Endothelial cell (in vitro differentiated cells): ENCODE measurements at regions not wholly inside any gene's neighbourhood (a gene's known extent, or its start where the extent isn't known, plus 50 kb on each side); places are given as distances from the start of the nearest gene placed in this dataset.

ENCODE experiments used
- DNase-seq: peaks from one replicate; pipeline ENCODE4 v3.0.0; 2021; ENCODE audit warnings: low spot score
- H3K27ac Mint-ChIP-seq: one replicate; pipeline ENCODE4 v1.8.0; 2021; ENCODE audit warnings: mixed read lengths, inconsistent platforms; ENCODE audit not compliant: unreplicated experiment
- H3K27me3 Mint-ChIP-seq: one replicate; pipeline ENCODE4 v1.8.0; 2021; ENCODE audit warnings: mild to moderate bottlenecking, moderate library complexity, mixed read lengths, inconsistent platforms; ENCODE audit not compliant: unreplicated experiment
- H3K36me3 Mint-ChIP-seq: one replicate; pipeline ENCODE4 v1.8.0; 2021; ENCODE audit warnings: mild to moderate bottlenecking, low read depth, mixed read lengths, inconsistent platforms; ENCODE audit not compliant: unreplicated experiment
- H3K4me1 Mint-ChIP-seq: one replicate; pipeline ENCODE4 v1.8.0; 2021; ENCODE audit warnings: mild to moderate bottlenecking, mixed read lengths, inconsistent platforms; ENCODE audit not compliant: unreplicated experiment
- H3K4me3 Mint-ChIP-seq: one replicate; pipeline ENCODE4 v1.8.0; 2021; ENCODE audit warnings: mild to moderate bottlenecking, mixed read lengths, inconsistent platforms; ENCODE audit not compliant: unreplicated experiment
- H3K9me3 Mint-ChIP-seq: one replicate; pipeline ENCODE4 v1.8.0; 2021; ENCODE audit warnings: mixed read lengths, inconsistent platforms; ENCODE audit not compliant: unreplicated experiment
- CTCF ChIP-seq: fragments of 200-600 bp; sonication (generic); IDR thresholded peaks from one replicate; pipeline ENCODE4 v1.5.0; 2021; ENCODE audit warnings: antibody characterized with exemption; ENCODE audit not compliant: unreplicated experiment

GRCh38 chr16:50900391-50900942 lies 158.6 kb downstream of the CYLD start:
- DNase-seq, result no peak
- no peak for TF ChIP-seq CTCF
- Mint-ChIP-seq H3K27me3 (peaks cover 5% of the 10 kb centered on the region), H3K4me3 (no peak overlapping the region), H3K36me3 (no peaks in the 10 kb centered on the region), H3K4me1 (no peaks in the 10 kb centered on the region), H3K27ac (no peak overlapping the region), H3K9me3 (no peaks in the 10 kb centered on the region)

DNA sequence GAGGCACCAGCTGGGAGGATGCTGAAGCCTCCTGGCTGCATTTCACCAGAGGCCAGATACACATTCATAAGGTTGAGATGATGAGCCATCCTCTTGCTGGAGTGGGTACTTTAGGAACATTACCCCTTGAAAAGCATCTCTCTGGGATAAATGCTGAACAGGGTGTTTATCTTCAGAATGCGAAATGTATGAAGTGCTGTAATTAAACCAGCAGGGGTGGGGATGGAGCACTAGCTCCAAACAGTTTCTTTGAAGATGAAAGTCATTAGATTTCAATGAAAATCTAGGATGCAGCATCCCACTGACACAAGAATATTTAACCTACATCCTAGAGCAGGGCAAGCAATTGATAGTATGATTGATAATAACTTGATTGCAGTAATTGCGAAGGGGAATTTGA lies 158.1 kb downstream of the CYLD start:
- no peaks in the 10 kb centered on the region for H3K9me3 Mint-ChIP-seq
- no peak overlapping the region for H3K4me3 Mint-ChIP-seq

GRCh38 chr16:50889746-50890145 lies 147.9 kb downstream of the CYLD start:
- H3K27me3 Mint-ChIP-seq, result peaks cover 4% of the 10 kb centered on the region
- no peaks in the 10 kb centered on the region for H3K4me1 Mint-ChIP-seq
- no peak overlapping the region for H3K4me3 Mint-ChIP-seq
- no peak overlapping the region for H3K27ac Mint-ChIP-seq
- no peaks in the 10 kb centered on the region for H3K36me3 Mint-ChIP-seq
- no peaks in the 10 kb centered on the region for H3K9me3 Mint-ChIP-seq
- no peak for DNase-seq
- no peak for TF ChIP-seq CTCF

More for the DNA sequence above, 158.1 kb downstream of the CYLD start:
- H3K27me3 Mint-ChIP-seq, result peaks cover 5% of the 10 kb centered on the region
- TF ChIP-seq CTCF, result no peak
- DNase-seq, result no peak
- no peaks in the 10 kb centered on the region for H3K4me1 Mint-ChIP-seq
- H3K36me3 Mint-ChIP-seq, result no peaks in the 10 kb centered on the region
- no peak overlapping the region for H3K27ac Mint-ChIP-seq

GRCh38 chr16:50889276-50889675 lies 147.4 kb downstream of the CYLD start:
- no peak overlapping the region for H3K27ac Mint-ChIP-seq
- no peaks in the 10 kb centered on the region for H3K36me3 Mint-ChIP-seq
- no peak overlapping the region for H3K4me3 Mint-ChIP-seq
- DNase-seq, result no peak
- no peaks in the 10 kb centered on the region for H3K9me3 Mint-ChIP-seq
- no peak for TF ChIP-seq CTCF
- no peaks in the 10 kb centered on the region for H3K4me1 Mint-ChIP-seq
- H3K27me3 Mint-ChIP-seq, result peaks cover 3% of the 10 kb centered on the region

- Mint-ChIP-seq H3K9me3 (no peaks in the 10 kb centered on the region), H3K4me3 (no peak overlapping the region), H3K27ac (no peak overlapping the region), H3K36me3 (no peaks in the 10 kb centered on the region), H3K4me1 (no peaks in the 10 kb centered on the region), H3K27me3 (no peaks in the 10 kb centered on the region)
- DNase-seq, result no peak
- no peak for TF ChIP-seq CTCF
Observed at GRCh38 chr16:50888486-50889261, 146.8 kb downstream of the CYLD start.
